RWPE1 (cell line): ENCODE measurements at regions not wholly inside any gene's neighbourhood (a gene's known extent, or its start where the extent isn't known, plus 50 kb on each side); places are given as distances from the start of the nearest gene placed in this dataset.
A peak's percentile ranks its signal among the peaks of the same experiment; 100 is the strongest.

Source experiments
- CTCF ChIA-PET: fragments of 350-600 bp; sonication (Branson Sonifier 250); formaldehyde crosslinking; extraction: SDS; loops from one replicate; lab custom pipeline; 2021; lab: Yijun Ruan, JAX
- POLR2A ChIA-PET: fragments of 400-600 bp; formaldehyde crosslinking; extraction: SDS; loops from one replicate; lab custom pipeline; 2020; ENCODE audit warnings: antibody characterized with exemption; ENCODE audit not compliant: low non-redundant PET; lab: Yijun Ruan, JAX
- DNase-seq: peaks from one replicate; pipeline ENCODE4 v3.0.0; 2012; ENCODE audit warnings: low spot score
- H3K27ac ChIP-seq: fragments of 450-650 bp; 2 replicates; pipeline ENCODE4 v1.5.1; 2017
- CTCF ChIP-seq: fragments of 450-650 bp; conservative IDR thresholded peaks from 2 replicates; pipeline ENCODE4 v1.5.1; 2017; ENCODE audit warnings: low read depth, mild to moderate bottlenecking

- POLR2A ChIA-PET = no interaction called here
- DNase-seq = no peak
- no peak overlapping the region for H3K27ac ChIP-seq
- no peak for TF ChIP-seq CTCF
- CTCF ChIA-PET = interaction anchor here (0.6 to 0.7 kb wide), 3 partner anchors 8 to 366 kb away, joined by 3 to 4 read pairs (median 3); no protein-coding TSS in a partner anchor
Observed at GRCh38 chr2:12321886-12322285, 394.9 kb upstream of the TRIB2 start.

DNA sequence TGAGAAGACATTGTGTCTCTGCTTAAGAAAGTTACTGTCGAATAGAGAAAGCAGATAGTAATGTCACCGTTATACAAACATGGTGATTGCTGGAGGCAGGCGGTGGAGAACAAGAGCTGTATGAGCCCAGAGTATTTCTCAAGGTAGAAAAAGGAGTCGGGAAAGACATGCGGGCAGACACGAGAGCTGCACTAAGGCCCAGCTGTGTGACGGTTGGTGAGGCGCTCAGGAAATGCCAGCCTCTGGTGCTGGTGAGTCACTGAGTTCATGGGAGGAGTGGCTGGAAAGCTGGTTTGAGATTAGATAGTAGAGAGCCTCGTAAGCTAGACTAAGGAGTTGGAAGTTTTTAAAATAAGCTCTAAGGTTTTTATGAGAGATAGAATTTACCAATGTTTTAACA lies 390.9 kb upstream of the TRIB2 start:
- peak; percentile 55 for DNase-seq
- POLR2A ChIA-PET = no interaction called here
- H3K27ac ChIP-seq = peak overlapping the region; percentile 50; the same call in 1 of the 2 replicates
- CTCF ChIA-PET = interaction anchor here (0.5 to 0.6 kb wide), 2 partner anchors 358 to 663 kb away, joined by 3 to 4 read pairs; no protein-coding TSS in a partner anchor
- no peak for TF ChIP-seq CTCF

DNA sequence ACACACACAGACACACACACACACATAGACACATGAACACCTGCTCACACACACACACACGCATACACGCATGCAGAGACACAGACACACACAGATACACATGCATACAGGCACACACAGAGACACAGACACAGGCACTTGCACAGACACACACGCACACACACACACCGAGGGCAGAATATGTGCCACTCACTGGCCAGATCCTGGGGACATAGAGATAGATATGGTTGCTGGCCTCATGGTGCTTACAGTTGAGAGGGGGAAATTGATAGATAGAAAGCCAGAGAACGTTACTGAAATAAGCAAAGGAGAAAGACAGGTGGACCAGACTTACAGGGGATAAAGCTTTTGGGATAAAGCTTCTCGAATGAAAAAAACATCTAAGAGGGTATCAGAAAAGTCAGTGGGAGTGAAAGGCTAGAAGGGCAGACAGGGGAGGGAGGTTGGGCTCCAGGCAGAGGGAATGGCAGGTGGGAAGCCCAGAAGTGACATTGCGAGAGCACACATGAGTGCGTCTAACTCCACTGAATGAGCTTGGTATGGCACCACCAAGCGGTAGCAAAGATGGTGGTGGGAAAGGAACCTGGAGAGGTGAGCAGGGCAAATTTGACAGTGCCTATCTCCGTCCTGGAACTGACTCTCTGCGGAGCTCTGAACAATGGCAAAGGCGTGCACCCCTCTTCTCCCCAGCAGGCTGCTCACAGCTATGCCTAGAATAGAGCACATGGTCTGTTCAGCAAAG lies 390.1 kb upstream of the TRIB2 start:
- ChIA-PET POLR2A (no interaction called here), CTCF (interaction anchor here (0.5 to 0.6 kb wide), 2 partner anchors 359 to 662 kb away, joined by 3 to 4 read pairs; no protein-coding TSS in a partner anchor)
- H3K27ac ChIP-seq = no peak overlapping the region
- TF ChIP-seq CTCF = no peak
- DNase-seq = no peak

- H3K27ac ChIP-seq = no peak overlapping the region
- no peak for TF ChIP-seq CTCF
- ChIA-PET CTCF (interaction anchor here (0.6 kb wide), 1 partner anchor 9 kb away, joined by 3 read pairs; no protein-coding TSS in a partner anchor), POLR2A (no interaction called here)
- peak; percentile 18 for DNase-seq
Observed at GRCh38 chr2:12330916-12331315, 385.8 kb upstream of the TRIB2 start.

- H3K27ac ChIP-seq = no peak overlapping the region
- POLR2A ChIA-PET = no interaction called here
- CTCF ChIA-PET = no interaction called here
- DNase-seq = no peak
- TF ChIP-seq CTCF = no peak
Observed at GRCh38 chr2:12331698-12332097, 385.0 kb upstream of the TRIB2 start.

- H3K27ac ChIP-seq = no peak overlapping the region
- ChIA-PET CTCF (no interaction called here), POLR2A (no interaction called here)
- no peak for TF ChIP-seq CTCF
- no peak for DNase-seq
Observed at GRCh38 chr2:12333293-12333692, 383.4 kb upstream of the TRIB2 start.
